ENCODE measurements at regions not wholly inside any gene's neighbourhood (a gene's known extent, or its start where the extent isn't known, plus 50 kb on each side); places are given as distances from the start of the nearest gene placed in this dataset.

GRCh38 chr13:69589531-69590235 is 517.9 kb upstream of the ATXN8OS start:
- TF ChIP-seq, protein P1, sequence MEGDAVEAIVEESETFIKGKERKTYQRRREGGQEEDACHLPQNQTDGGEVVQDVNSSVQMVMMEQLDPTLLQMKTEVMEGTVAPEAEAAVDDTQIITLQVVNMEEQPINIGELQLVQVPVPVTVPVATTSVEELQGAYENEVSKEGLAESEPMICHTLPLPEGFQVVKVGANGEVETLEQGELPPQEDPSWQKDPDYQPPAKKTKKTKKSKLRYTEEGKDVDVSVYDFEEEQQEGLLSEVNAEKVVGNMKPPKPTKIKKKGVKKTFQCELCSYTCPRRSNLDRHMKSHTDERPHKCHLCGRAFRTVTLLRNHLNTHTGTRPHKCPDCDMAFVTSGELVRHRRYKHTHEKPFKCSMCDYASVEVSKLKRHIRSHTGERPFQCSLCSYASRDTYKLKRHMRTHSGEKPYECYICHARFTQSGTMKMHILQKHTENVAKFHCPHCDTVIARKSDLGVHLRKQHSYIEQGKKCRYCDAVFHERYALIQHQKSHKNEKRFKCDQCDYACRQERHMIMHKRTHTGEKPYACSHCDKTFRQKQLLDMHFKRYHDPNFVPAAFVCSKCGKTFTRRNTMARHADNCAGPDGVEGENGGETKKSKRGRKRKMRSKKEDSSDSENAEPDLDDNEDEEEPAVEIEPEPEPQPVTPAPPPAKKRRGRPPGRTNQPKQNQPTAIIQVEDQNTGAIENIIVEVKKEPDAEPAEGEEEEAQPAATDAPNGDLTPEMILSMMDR (IDR thresholded peaks at IDR 0.05; ENCODE audit: extremely low read depth, insufficient read depth, missing control alignments): no peak
- DNase-seq (ENCODE audit: low spot score): no peak
- in situ Hi-C loops (cut with MboI; ENCODE audit: low pct_unique_long_range_greater_than_20kb, low sequenced_read_pairs, unreplicated experiment): no loop called here

DNA sequence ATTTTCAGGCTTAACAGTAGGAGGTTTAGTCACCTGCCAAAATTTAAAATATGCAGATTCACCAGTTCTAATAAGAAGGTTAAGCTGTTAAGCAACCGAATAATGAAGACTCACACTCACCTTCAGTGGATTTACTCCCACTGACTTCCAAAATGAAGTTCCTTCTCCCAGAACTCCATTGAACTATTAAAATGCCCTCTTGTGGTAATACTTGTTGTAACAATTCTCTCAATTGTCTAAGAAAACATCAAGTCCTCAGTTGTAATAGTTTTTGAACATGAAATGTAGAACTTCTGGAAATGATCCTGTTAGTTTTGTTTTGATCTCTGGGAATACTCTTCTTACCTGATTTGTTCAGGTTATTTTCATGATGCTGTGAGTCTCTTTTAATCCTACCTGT is 522.0 kb upstream of the ATXN8OS start:
- TF ChIP-seq, protein P1 (IDR thresholded peaks at IDR 0.05; ENCODE audit: extremely low read depth, insufficient read depth, missing control alignments): no peak
- in situ Hi-C loops (cut with MboI; ENCODE audit: low pct_unique_long_range_greater_than_20kb, low sequenced_read_pairs, unreplicated experiment): no loop called here
- no peak for DNase-seq (ENCODE audit: low spot score)

- TF ChIP-seq, protein P1 (IDR thresholded peaks at IDR 0.05; ENCODE audit: extremely low read depth, insufficient read depth, missing control alignments): no peak
- no peak for DNase-seq (ENCODE audit: low spot score)
- in situ Hi-C loops (cut with MboI; ENCODE audit: low pct_unique_long_range_greater_than_20kb, low sequenced_read_pairs, unreplicated experiment): no loop called here
These were observed 527.4 kb upstream of the ATXN8OS start for GRCh38 chr13:69580255-69580654.

GRCh38 chr13:69579351-69579750 is 528.3 kb upstream of the ATXN8OS start:
- TF ChIP-seq, protein P1 (IDR thresholded peaks at IDR 0.05; ENCODE audit: extremely low read depth, insufficient read depth, missing control alignments): peak; percentile 39
- in situ Hi-C loops (cut with MboI; ENCODE audit: low pct_unique_long_range_greater_than_20kb, low sequenced_read_pairs, unreplicated experiment): no loop called here
- no peak for DNase-seq (ENCODE audit: low spot score)

DNA sequence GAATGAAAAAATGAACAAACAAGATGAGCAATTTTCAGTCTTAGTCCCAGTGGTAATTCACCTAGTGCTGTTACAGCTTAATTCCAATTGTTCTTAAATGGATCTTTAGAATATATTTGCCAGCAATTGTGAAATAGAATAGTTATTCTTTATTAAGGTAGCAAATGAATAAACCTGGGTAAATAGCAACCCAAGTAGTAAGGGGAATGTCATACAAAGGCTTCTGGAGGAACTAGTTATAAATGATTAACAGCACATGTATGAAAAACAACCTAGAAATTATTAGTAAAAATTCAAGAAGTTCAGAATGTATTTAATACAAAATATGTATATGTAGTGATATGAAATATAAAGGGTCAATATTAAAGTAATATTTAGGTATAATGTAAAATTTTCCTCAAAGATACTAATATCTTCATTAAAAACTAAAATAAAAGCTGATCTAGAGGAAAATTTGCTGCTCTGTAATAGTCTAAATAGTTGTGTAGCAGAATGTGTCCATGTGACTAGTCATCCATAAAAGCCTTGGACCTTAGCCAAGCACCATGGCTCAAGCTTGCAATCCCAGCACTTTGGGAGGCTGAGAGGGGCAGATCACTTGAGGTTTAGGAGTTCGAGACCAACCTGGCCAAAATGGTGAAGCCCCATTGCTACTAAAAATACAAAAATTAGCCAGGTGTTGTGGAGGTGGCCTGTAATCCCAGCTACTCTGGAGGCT is 535.9 kb upstream of the ATXN8OS start:
- DNase-seq (ENCODE audit: low spot score): no peak
- in situ Hi-C loops (cut with MboI; ENCODE audit: low pct_unique_long_range_greater_than_20kb, low sequenced_read_pairs, unreplicated experiment): no loop called here
- TF ChIP-seq, protein P1 (IDR thresholded peaks at IDR 0.05; ENCODE audit: extremely low read depth, insufficient read depth, missing control alignments): no peak

GRCh38 chr13:69567514-69567913 is 540.1 kb upstream of the ATXN8OS start:
- in situ Hi-C loops (cut with MboI; ENCODE audit: low pct_unique_long_range_greater_than_20kb, low sequenced_read_pairs, unreplicated experiment): no loop called here
- TF ChIP-seq, protein P1 (IDR thresholded peaks at IDR 0.05; ENCODE audit: extremely low read depth, insufficient read depth, missing control alignments): no peak
- DNase-seq (ENCODE audit: low spot score): no peak

Data from GM13977 (cell line).